Right ventricle myocardium superior (tissue), 1 donor: ENCODE measurements at regions not wholly inside any gene's neighbourhood (a gene's known extent, or its start where the extent isn't known, plus 50 kb on each side); places are given as distances from the start of the nearest gene placed in this dataset.
A peak's percentile ranks its signal among the peaks of the same experiment; 100 is the strongest.

Experiments
- ATAC-seq: fragments of 200-7000 bp; cut with Tn5 transposase; one replicate; pipeline ENCODE4 v1.9.1; 2020; ENCODE audit warnings: mild to moderate bottlenecking; ENCODE audit not compliant: poor library complexity
- DNase-seq: peaks from one replicate; pipeline ENCODE4 v3.0.0-alpha.2; 2020
- intact Hi-C: fragments of 100-400 bp; cut with DNase I; formaldehyde crosslinking; loops from one replicate; pipeline ENCODE4 v1.11.2; 2022
- donor health status: DM: no; HTN: yes; CAD: no; lungs with severe emphysema.

DNA sequence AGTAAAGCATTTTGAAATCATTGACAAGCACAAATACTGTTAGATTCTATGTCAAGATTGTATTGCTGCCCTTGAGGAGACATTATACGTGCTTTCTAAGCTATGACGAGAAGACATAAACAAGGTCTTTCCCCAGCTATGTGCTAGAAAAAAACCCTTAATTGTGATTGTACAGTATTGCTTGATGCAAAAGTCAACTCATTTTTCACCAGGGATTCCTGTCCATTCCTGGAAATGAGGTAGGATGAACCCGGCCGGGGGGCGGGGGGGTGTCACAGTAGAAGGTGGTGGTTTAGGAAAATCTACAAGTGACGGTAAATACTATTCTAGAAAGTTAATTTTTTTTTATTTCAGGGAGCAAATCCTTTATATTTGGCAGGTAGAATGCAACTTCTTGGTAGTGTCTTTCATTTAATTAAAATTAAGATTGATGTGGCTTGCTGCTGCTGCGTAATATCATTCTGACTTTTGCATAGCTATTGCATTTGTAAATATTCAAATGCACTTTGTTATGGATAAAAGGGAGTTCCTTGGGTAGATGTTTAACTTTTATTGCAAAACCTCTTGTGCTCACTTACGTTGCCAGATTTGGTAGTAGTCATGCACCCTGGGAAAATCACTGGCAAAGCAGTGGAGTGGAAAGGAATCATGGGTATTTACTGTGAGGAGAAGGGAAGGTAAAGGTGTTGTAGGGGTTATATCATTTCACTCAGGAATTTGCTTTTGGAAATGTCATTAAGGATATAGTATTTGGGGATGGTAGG lies 164.4 kb upstream of the PRPS1L1 start:
- ATAC-seq: no peak
- intact Hi-C loops: no loop called here
- no peak for DNase-seq

DNA sequence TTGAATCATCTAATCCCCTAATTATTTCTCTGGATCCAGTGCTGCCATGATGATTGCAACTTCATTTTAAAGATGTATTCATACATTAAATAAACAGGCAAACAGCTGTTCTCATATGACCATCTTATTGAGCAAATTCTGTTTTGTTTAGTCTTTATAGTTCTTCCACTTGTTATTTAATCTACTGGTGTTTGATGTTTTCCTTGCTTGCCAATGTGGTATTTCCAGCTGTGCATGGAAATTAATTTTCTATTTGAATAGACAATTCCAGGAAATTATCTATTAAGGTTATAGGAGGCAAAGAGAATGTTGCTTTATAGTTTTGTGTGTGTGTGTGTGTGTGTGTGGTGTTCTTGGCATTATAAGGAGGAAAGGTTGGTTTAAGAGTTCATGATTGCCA lies 167.0 kb upstream of the PRPS1L1 start:
- intact Hi-C loops: no loop called here
- no peak for ATAC-seq

GRCh38 chr7:18196638-18197037 lies 169.0 kb upstream of the PRPS1L1 start:
- DNase-seq: no peak
- ATAC-seq: no peak
- intact Hi-C loops: no loop called here

More for the DNA sequence above, 167.0 kb upstream of the PRPS1L1 start:
- DNase-seq: no peak

GRCh38 chr7:18198868-18199267 lies 171.2 kb upstream of the PRPS1L1 start:
- intact Hi-C loops: no loop called here
- no peak for ATAC-seq
- DNase-seq: no peak

- DNase-seq: no peak
- intact Hi-C loops: no loop called here
- no peak for ATAC-seq
These were observed 172.6 kb upstream of the PRPS1L1 start for GRCh38 chr7:18200266-18200665.

GRCh38 chr7:18200855-18201254 lies 173.2 kb upstream of the PRPS1L1 start:
- intact Hi-C loops: no loop called here
- ATAC-seq: peak; percentile 22
- DNase-seq: no peak

- DNase-seq (peak; percentile 34), ATAC-seq (peak; percentile 45)
- intact Hi-C loops: no loop called here
These were observed 173.7 kb upstream of the PRPS1L1 start for GRCh38 chr7:18201350-18201749.

DNA sequence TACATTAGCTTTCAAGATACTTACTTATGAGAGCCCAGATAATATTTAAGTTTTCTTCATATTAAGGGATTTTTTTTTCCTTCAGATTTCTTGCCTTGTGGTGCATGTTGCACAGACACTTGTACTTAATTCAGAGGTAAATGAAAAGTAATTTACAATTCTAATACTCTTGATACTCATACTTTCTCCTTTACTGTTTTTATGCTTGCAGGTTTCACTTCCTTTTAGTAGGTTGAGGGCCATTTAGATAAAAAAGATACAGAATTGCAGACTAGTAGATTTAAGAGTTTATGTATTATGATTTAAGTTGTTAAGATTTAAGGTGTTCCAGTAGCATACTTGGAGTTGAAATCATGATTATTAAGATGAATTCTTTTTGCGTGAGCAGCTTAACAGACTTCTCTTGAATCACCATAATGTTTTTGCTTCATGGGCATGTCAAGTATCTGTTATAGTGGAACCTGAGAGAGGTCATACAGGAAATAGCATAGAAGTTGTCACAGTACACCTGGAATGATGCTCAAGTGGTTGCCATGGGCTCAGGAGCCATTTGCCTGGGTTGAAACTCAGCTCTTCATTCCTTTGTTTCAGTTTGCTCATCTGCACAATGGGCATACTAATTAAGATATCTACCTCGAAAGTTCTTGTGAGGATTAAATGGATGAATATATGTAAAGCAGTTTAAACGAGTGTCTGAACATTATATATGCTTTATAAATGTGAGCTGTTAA lies 174.8 kb upstream of the PRPS1L1 start:
- DNase-seq (no peak), ATAC-seq (no peak)
- intact Hi-C loops: no loop called here

- intact Hi-C loops: no loop called here
- ATAC-seq: no peak
These were observed 178.7 kb upstream of the PRPS1L1 start for GRCh38 chr7:18206331-18206730.

DNA sequence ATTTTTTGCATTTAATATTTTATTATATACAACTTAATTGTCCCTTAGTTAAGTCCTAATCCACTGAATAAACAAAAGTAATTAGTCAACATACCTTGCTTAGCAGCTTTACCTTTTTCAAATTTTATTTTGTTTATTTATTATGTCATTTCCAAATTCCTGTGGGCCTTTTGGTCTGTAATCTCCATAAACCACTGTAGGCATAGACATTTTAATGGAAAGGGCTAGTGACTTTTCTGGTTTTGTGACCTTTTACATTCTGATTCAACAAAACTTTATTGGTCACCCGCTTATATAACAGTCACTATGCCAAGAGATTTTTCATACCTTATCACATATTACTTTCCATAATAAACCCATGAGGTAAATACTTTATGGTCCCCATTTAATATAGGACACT lies 181.3 kb upstream of the PRPS1L1 start:
- no peak for DNase-seq
- intact Hi-C loops: no loop called here
- ATAC-seq: no peak

More at GRCh38 chr7:18206331-18206730, 178.7 kb upstream of the PRPS1L1 start:
- DNase-seq: no peak

DNA sequence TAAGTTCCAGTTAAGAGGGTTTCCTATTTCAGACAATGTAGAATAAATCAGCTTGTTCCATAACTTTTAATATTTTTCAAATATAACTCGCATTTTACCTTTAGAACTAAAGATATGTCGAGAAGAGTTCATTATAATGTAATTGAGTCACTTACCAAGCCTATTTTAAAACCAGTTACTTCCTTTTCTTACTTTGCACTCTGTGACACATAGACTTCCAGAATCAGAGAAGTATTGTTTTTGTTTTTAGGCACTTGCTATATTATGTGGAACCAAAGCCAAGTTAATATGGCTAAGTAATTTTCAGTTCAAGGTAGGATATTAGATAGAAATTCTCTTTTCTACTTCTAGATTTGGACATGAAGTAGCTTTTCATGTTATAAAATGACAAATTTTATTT lies 182.7 kb upstream of the PRPS1L1 start:
- DNase-seq (no peak), ATAC-seq (no peak)
- intact Hi-C loops: no loop called here

- DNase-seq (no peak), ATAC-seq (no peak)
- intact Hi-C loops: no loop called here
These were observed 183.1 kb upstream of the PRPS1L1 start for GRCh38 chr7:18210788-18211187.

DNA sequence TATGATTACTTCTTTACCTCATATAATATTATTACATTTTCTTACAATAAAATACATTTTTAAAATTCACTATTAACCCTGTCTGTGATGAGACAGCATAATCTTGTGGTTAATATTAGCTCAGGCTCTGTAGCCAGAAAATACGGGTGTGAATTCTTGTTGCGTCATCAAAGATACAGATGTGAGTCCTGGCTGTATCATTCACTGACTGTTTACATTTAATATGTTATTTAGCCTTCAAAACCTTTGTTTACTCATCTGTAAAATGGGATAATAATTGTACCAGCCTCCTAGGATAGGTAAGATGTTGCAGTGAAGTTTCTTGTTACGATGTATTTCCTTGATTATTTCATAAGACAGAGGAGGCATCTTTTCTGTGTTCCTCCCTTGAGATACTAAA lies 184.7 kb upstream of the PRPS1L1 start:
- intact Hi-C loops: no loop called here
- ATAC-seq (no peak), DNase-seq (no peak)

GRCh38 chr7:18212758-18213157 lies 185.1 kb upstream of the PRPS1L1 start:
- DNase-seq (no peak), ATAC-seq (peak; percentile 76)
- intact Hi-C loops: no loop called here

DNA sequence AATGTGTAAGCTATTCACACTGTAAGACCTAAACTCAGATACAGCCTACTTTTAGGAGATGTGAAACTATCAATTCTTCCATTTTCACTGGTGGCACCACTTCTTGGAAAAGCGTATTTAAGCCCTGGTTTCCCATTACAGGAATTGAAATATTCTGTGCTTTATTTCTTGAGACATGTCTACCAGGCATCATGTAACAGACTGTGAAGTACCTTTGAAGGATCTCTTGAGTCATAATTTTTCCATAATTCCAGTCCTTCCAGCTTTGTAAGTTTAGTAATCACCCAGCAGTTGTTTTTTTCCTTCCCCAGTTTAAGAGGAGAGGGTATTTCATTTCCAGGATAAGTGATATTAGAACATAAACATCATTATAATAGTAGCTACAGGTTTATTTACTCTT lies 186.0 kb upstream of the PRPS1L1 start:
- no peak for DNase-seq
- intact Hi-C loops: no loop called here

GRCh38 chr7:18216270-18216669 lies 188.6 kb upstream of the PRPS1L1 start:
- DNase-seq (no peak), ATAC-seq (no peak)
- intact Hi-C loops: no loop called here

More for the DNA sequence above, 186.0 kb upstream of the PRPS1L1 start:
- ATAC-seq: no peak

GRCh38 chr7:18221377-18222293 lies 194.0 kb upstream of the PRPS1L1 start:
- peak; percentile 52 for ATAC-seq

DNA sequence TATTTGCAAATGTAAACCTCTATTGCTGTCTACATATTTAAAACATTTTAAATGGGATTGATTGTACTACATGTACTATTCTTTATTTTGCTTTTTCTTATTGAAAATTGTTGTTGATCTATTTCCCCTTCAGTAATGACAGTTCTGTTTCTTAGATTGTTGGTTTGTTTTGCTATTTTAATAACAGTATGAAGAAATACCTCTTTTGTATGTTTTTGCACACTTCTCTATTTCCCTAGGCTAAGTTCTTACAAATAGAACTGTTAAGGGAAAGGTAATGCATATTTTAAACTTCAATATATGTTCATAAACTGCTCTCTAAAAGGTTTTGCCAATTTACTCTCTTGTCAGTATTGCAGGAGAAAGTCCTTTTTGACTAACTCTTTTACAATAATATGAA lies 195.0 kb upstream of the PRPS1L1 start:
- intact Hi-C loops: no loop called here
- DNase-seq (no peak), ATAC-seq (no peak)

More at GRCh38 chr7:18221377-18222293, 194.0 kb upstream of the PRPS1L1 start:
- intact Hi-C loops: no loop called here
- DNase-seq: no peak

GRCh38 chr7:18224138-18224537 lies 196.5 kb upstream of the PRPS1L1 start:
- ATAC-seq (no peak), DNase-seq (no peak)
- intact Hi-C loops: no loop called here
